Stimulated activated CD8-positive, alpha-beta memory T cell treated with anti-CD3 and anti-CD28 coated beads, Interleukin-4, amount 100 ng/mL, for 24 hours (primary cell): ENCODE measurements at regions not wholly inside any gene's neighbourhood (a gene's known extent, or its start where the extent isn't known, plus 50 kb on each side); places are given as distances from the start of the nearest gene placed in this dataset.
"Not testable (repeated sequence)": the region's sequence is repeated elsewhere in the genome, so short reads cannot be mapped to it uniquely, and the experiment has no call there.

Source experiments
- DNase-seq: peaks from one replicate; pipeline ENCODE4 v3.0.0-alpha.2; 2020; ENCODE audit warnings: low read depth

DNA sequence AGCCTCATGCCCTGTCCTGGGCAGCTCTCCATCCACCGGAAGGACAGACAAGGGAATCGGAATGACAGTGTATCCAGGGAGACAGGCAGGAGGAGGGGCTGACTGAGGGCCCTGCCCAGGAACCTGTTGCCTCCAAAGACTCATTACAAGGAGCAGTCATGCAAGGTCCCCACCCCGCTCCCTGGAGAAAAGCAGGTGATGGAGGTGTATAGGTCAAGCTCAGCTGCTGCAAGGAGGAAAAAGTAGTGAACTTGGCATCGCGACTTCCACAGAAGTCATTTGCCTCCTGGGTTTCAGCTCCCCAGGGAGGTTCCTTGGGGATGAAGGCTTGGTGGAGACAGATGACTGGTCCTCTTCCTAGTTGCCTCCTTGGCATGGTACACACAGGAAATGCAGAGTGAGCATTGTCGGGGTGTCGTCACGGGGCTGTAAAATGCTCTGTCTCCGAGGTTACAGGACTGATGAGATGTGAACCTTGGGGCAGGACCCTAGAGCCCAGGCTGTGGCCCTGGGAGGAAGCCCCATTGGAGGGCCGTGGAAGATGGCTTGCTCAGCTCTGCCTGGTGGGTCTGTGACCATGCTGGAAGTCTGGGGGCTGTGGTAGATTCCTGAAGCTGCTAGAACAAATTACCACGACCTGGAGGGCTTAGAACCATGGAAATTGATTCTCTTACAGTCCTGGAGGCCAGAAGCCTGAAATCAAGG, 219.6 kb upstream of the C1orf174 start:
- DNase-seq, result no peak

DNA sequence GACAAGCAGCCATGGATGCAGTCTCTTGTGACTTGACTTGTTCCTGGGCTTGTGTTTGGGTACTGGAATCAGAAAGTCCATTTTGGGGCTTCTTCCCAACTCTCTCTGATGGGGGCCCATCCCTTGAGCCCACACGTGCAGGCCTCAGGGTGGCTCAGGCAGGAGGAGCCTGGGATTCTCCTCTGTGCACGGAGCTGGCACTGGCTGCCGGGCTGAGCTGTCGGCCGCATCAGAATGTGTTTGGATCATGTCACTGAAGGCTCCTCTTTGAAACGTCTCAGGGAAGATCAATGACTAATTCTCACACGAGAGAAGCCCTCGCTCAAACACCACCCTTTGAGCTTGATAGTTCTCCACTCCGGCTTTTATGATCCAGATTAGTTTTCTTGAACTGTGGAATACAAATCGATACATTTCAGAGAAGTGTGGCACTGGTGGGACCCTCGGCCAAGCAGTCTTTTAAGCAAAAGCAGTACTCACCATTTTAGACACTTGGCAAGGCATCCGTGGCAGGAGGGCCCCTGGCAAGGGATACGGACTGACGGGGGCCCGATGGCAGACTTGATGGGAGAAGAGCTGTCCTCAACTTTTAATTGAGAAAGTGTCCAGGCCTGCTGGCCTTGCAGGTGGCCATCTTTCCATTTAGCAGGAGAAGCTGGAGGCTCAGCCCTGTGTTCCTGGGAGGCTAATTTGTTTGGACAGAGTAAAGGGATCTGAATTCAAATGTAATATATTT, 220.7 kb upstream of the C1orf174 start:
- DNase-seq, result no peak

DNA sequence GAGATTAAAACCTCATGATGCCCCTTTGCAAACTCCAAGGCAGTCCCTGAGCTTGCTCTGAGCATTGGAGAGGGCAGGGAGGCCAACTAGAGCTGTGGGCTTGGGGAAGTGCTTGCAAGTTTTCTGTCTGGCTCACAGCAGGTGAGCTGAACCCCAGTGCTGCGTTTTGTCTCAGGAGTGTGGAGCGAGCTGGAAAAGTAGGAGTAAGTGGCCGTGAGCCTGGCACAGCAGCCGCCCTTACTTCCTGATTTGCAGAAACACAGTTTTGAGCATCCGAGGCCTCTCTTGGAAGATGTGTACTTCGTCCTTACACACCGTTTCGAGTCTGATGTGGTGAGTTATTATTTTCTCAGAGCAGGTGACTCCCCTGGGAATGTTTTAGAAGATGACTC, 221.2 kb upstream of the C1orf174 start:
- DNase-seq, result no peak

DNA sequence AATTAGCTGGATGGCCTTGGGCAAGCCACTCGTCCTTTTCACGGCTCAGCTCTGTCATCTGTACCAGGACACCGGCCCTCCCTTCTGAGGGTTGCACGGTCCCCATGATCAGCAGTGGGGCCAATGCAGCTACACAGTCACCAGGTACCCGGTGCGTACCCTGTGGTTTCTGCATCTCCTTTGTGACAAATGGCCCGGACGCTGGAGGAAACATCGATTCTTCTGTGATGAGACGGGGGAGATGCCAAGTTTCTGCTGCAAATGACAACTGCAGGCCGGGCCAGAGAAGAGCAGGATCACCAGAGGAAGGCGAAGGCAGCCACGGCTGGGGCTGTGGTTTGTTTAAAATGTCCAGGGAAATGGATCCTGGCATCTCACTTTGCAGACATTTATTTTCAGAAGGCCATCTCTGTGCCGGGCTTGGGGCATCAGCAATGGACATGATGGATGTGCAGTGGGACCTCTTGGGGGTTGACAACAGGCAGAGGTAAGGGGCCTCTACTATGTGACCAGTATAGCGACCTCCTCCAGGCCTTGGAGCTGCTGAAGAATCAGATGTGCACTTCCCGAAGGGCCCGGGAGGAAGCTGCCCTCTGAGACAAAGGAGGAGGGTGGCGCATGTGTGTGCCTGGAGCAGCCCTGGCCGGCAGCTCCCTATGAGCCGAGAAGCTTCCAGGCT, 221.9 kb upstream of the C1orf174 start:
- DNase-seq, result no peak

DNA sequence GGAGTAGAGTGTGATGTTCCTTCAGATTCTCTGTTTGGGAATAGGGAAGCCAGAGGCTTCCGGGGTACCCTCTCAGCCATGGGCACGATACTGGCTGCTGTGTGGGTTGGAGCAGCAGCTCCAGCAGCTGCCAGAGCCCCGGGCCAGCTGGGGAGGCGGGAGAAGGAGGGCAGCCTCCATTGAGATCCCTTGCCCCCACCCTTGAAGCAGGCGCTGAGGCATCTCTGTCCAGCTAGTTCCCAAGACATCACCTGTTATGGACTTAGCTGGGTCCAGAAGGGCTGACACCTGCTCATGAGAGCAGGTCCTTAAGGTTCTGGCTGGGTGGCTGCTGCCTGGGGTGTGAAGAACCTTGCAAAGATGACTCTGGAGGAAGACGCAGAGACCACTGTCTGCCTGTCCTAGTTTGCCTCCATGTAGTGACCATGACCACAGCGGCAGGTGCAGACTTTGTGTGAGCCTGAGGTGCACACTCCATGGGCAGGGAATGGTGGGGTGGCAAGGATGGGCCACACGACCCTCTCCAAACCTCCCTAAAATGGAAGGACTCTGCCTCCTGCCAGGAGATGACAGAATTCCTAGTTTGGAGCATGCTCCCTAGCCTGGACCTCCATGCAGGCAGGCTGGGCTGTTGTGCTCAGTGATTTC, 222.6 kb upstream of the C1orf174 start:
- no peak for DNase-seq

DNA sequence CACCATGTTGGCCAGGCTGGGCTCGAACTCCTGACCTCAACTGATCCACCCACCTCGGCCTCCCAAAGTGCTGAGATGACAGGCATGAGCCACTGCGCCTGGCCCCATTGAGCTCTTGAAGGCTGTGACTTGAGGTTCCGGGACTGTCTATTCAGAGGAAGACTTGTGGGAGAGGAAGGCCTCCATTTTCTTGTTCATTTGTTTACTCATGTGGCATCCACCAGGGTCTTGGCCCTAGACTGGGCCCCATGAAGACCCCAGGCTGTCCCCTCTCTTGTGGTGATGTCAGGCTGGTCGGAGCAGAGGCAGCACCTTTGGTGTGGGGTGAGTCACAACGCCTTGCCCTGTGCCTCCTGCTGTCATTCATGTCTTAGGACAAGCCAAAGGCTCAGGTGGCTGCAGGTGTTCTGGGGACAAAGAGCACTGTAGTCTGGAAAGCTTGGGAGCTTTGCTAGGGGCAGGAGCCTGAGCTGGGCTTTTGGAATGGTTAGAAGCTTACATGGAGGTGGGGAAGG, 224.6 kb upstream of the C1orf174 start:
- no peak for DNase-seq

DNA sequence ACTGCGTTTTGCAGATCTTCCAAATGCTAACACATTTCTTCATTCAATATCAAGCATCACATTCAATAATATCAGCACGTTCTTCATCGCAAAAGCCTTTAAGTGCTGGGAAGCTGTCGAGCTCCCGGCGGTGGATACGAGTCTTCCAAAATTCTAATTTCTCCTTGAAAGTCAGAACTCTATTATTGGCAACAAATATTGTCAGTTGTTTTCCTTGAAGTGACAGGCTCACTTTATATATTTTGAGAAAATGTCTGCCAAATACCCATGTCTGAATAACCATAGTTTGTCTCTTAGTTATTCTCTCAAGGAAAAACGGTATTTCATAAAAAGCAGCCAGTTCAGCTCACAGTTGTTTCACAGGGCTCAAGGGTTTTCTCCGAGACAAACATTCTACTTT, 226.2 kb upstream of the C1orf174 start:
- no peak for DNase-seq

DNA sequence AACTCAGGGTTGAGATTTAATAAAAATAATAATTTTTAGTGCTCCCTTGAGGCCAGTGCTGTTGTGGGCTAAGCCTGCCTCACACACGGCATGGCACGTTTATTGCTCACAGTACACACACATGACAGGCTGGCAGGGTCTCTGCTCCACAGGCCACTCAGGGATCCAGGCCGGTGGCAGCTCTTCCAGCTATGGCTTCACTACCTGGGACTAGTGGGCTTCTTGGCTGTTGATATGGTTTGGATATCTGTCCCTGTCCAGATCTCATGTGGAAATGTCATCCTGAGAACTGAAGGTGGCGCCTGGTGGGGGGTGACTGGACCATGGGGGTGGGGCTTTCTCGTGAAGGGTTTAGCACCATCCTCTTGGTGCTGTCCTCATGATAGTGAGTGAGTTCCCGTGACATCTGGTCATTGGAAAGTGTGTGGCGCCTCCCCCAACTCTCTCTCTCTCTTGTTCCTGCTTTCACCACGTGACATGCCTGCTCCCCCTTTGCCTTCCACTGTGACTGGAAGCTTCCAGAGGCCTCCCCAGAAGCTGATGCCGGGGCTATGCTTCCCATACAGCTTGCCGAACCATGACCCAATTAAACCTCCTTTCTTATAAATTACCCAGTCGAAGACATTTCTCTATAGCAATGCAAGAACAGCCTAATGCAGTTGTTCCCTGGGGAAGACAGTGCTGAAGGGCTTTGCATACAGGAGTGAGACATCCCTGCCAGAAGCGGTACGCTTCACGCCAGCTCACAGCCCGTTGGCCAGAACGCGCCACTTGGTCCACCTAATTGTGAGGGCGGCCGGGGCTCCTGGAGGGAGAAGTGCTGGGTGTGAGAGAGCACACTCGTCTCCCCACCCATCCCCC, 226.9 kb upstream of the C1orf174 start:
- no peak for DNase-seq

DNA sequence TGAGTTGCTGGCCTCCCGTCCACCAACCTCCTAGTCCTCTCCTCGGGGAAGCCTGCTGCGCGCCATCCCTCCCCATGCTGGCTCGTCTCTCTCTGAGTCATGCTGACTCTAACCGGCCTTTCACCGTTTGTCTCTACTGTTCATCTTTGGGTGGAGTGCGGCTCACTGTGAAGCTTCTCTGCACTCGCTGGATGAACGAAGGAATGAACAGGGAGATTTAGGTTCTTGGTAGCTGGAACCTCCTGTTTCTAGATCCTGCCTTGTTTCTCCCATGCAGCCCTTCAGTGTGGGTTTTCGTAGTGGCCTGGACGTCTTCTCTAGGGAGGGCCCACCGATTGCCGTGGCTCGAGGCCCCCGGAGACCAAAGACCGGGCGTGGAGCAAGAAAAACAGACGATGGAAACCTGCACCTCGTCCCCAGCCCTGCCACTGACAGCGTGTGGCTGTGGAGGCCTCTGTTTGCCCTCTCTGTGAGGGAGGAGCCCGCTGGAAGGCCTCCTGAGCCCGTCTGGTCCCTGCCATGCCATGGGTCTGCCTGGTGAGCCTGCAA, 227.6 kb upstream of the C1orf174 start:
- no peak for DNase-seq

DNA sequence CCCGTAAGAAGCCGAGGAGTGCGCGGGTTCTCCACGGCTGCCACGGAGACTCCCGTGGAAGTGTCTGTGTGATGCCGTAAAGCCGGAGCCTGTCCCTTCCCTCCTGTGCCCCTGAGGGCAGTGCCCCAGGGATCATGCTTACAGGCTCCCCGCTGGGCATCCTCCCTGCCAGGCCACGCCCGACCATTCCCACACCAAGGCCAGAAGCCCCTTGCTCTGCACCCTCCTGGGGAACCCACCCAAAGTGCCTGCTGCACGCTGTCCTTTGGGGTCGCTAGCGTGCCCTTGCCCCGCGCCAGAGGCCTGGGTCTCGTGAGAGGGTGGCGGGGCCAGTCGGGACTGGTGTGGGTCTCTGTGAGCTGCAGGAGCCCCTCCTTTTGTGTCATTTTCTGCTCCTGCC, 228.5 kb upstream of the C1orf174 start:
- DNase-seq, result no peak

DNA sequence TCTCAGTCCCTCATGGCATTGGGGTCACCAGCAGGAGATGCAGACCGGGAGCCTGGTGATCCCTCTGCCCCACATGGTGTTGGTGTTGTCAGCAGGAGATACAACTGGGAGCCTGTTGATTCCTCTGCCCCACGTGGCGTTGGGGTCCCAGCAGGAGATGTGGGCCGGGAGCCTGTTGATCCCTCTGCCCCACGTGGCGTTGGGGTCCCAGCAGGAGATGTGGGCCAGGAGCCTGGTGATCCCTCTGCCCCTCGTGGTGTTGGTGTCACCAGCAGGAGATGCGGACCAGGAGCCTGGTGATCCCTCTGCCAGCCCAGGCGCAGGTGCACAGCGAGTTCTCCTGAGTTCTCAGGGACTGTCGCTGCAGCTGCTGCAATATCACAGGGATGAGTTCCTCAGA, 229.6 kb upstream of the C1orf174 start:
- DNase-seq, result no peak

DNA sequence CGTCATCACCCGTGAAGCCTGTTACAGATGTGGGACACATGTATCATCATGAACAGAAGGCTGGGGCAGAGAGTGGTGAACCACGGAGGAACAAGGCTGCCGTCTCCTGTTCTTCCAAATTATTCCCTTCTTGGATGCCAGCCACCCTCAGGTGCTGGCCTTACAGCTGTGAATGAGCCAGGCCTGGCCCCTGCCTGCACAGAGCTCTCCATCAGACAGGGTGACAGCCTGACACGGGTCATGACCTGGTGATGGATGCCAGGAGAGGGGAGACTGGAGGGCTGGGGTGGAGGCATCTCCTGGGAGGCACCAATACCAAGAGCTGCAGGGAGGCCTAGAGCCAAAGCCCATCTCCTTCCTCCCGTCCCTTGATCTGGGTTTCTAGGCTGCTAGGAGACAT, 230.0 kb upstream of the C1orf174 start:
- no peak for DNase-seq

DNA sequence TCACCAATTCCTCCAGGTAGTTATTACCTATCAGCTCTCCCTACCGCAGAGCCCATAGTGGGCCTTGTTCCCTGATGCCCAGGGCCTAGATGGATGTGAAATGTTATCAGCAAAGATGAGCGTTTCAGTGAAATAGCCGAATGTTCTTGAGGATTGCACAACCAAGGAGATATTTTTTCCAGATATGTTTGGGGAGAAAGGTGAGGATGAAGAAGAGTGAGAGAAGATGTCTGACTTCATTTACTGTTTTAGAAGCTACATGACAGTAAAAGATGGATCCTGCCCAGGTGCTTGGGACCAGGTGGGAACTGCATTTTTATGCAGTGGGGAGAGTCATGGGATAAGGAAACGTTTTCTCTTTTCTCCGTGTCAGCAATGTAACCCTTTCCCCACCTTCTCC, 231.7 kb upstream of the C1orf174 start:
- no peak for DNase-seq

DNA sequence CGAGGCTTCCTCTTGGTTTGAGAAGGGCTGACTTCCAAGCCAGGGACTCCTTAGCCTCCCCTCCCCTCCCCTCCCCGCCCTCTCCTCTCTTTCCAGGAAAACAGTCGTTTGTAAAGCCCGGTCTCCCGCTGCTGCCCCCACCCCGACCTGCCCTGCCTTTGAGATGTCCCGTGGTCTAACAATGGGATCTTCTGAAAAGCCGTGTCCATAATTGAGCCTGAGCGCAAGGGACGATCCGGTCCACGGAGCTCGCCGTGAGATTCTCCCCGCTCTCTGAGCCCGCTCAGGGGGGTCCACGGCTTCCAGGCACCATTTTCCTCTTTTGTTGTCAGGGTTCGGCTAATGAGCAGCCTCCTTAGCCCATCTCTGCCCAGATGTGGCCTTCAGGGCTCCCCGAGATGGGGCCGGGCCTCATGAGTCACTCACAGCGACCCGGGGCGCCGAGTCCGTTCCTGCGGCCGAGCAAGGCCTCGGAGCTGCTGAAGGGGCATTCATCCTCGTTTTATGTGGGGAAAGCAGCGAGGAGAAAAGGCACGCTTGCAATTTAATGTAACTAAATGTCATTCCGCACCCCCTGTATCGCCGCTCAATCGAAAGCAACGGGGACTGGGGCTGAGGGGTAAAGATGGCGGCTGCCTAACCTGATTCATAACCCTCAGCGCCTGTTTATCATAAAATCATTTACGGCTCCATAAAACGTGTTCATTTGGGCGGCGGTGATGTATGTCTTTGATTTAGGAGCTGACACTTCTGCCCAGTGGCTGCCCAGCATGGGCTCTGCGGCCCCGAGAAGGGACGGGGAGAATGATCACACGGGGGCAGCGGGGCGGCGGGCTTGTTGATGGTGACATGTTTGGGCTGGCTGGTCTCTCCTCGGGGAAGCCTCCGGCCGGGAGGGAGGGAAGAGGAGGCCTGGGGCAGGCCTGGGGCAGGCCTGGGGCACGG, 232.6 kb upstream of the C1orf174 start:
- DNase-seq, result no peak

DNA sequence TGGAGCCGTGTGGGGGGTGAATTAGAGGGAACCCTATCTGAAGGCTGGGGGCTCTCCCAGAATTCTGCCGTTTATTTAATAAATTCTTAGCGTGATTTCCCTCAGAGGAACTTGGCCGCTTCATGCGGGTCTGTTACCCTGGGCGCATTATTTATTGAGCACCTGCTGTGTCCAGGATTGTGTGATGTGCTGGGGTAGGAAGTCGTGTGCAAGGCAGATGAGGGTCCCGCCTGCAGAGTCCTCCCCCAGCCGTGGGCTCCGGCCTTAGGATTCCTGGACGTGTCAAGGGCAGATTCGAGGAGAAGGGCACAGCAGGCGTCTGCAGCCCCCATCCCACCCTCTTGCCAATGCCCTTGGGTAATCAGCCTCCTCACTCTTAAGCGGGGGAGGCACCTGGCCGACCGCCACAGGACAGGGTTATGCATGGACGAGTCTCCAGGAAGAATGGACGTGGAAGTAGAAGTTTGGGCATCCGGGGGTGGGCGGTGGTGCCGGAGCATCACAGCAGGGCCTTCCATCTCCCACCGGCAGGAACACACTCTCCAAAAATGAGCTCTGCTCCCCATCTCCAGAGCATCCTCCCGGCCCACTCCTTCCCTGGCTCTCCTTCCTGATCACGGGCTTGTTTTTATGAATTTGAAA, 233.3 kb upstream of the C1orf174 start:
- no peak for DNase-seq

DNA sequence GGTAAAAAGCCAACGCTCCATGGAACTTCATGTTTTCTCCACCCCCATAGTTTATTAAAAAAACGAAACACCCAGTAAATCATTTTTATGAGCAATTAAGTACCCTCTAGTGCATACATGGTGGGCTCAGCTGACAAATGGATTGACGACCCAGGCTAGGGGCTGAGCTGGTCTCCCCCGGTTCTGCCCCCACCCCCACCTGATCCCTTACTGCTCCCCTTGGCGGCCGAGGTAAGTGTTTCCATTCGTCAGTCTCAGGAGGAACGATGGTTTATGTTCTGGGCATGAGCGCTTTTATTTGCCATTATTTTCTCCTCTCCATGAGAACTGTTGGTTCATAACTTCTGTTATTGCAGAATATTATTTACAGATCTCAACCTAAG, 233.9 kb upstream of the C1orf174 start:
- no peak for DNase-seq

DNA sequence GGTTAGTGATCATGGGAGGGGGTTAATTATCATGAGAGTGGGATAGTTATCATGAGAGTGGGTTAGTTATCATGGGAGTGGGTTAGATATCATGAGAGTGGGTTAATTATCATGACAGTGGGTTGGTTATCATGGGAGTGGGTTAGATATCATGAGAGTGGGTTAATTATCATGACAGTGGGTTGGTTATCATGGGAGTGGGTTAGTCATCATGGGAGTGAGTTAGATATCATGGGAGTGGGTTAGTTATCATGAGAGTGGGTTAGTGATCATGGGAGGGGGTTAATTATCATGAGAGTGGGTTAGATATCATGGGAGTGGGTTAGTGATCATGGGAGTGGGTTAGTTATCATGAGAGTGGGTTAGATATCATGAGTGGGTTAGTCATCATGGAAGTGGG, 235.8 kb upstream of the C1orf174 start:
- DNase-seq, result not testable (repeated sequence)

DNA sequence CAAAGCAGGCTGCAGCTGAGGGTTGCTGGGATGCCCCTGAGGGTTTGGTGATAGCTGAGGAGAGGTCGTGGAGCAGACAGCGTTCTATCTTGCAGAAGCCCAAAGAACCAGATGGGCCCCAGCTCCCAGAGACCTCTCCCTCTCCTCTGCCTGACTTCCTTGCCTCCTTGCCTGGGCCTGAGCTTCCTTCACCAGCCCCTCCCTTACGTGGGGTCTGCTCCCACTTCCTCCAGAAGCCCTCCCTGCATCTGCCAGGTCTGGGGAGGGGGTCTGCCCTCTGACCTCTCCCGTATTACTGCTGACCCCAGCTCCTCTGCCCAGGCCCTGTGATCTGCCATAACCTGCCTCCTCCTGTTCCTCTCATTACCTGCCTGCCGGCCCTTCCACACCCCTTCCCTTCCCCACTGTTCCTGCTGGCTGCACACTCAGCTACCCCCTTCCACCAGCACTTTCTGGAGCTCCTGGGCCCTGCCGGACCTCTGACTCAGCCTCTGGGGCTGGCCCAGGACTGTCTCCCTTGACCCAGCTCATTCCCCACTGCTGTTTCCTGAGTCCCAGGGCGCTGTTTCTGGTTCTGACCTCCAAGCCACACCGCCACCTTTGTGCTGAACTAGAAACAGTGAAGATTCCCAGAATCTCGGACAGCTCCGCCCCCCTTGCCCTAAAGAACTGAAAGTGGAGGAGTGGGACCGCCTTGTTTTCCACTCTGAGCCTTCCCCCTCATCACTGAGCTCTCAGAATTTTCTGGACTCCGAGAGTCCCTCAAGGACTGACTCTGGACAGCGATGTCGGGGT, 237.7 kb upstream of the C1orf174 start:
- no peak for DNase-seq

DNA sequence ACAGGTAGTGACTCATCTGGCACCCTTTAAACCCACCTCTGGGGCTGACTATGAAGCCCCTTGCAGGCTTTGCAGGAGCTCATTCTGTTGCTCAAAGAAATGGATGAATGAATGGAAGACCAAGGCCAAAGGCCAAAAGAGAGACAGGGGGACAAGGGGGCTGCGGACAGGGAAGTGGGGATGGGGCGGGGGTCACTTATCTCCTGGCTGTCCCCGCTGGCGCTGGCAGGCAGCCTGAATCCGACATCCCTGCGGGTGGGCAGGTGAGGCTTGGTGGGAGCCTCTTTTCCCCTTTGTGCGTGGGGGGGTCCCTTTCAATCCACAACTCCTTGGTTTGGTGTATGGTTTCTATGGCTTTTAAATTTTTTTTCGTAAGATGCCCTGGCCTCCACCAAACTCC, 239.6 kb upstream of the C1orf174 start:
- no peak for DNase-seq
